Fibroblast of mammary gland (primary cell): ENCODE measurements at regions not wholly inside any gene's neighbourhood (a gene's known extent, or its start where the extent isn't known, plus 50 kb on each side); places are given as distances from the start of the nearest gene placed in this dataset.
"Not testable (repeated sequence)": the region's sequence is repeated elsewhere in the genome, so short reads cannot be mapped to it uniquely, and the experiment has no call there.

Experiments
- DNase-seq: peaks from one replicate; pipeline ENCODE4 v3.0.0-alpha.2; 2010; ENCODE audit warnings: low read depth
- H3K4me3 ChIP-seq: 2 replicates; pipeline ENCODE4 v1.5.1; 2011; ENCODE audit warnings: low read depth, mild to moderate bottlenecking, low read length, moderate library complexity; ENCODE audit not compliant: control insufficient read depth
- CTCF ChIP-seq: conservative IDR thresholded peaks from 2 replicates; pipeline ENCODE4 v1.5.1; 2011; ENCODE audit warnings: low read depth, low read length, inconsistent platforms; ENCODE audit not compliant: control insufficient read depth, insufficient read depth

DNA sequence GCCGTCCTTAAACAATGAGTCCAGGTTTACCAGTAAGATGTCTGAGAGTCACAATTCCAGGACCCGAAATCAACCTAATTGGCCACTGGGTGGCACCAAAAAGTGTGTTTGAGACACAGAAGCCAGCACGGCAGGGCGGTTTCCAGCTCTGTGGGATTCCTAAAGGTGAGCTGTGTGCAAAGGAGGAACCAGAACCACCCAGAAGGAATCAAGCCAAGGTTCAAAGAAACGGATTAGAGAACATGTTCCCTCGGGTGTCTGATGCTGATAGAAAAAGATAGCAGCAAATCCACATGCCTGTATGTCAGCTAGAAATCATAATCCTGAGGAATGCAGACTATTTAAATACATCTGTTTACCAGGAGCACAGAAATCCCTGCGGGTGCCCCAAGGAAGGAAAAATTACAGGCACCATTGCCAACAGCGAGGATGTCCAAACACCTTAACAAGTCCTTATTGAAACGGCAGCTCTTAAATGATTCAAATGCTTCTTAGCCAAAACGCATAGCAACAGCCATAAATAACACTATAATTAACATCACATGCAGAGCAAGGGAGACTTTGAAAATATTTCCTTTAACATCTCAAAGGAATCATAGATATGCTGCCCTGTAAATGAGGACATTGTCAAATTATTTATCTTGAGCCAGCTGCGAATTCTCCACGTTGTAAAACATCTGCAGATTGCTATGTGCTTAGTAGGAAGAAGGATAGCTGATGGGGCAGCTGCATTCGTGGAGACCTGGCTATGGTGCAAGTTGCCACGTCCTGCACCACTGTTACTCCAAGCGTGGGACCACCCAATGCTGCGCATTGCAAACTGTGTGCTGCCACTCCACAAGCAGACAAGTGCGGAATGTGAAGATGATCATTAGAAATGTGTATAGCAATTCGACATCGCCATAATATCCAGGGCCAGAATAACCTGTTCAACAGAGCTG is 318.7 kb upstream of the NCKAP5 start:
- H3K4me3 ChIP-seq, result no peak overlapping the region
- peak; percentile 58 for DNase-seq
- TF ChIP-seq CTCF, result peak; percentile 51

GRCh38 chr2:133887676-133888040 is 319.4 kb upstream of the NCKAP5 start:
- TF ChIP-seq CTCF, result no peak

DNA sequence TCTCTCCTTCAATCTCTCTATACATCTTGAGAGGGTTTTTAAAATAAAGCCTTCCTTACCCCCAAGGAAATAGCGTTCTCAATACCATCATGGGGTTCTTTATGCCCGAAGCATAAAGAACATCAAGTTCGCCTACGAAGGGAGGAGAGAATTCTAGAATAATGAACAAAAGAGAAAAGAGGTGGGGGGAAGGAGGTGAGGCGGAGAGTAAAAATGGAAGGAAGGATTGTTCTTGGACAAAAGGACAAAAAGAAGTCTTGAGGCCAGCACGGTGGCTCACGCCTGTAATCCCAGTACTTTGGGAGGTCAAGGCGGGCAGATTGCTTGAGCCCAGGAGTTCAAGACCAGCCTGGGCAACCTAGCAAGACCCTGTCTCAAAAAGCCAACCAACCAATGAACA is 319.8 kb upstream of the NCKAP5 start:
- no peak for TF ChIP-seq CTCF
- no peak overlapping the region for H3K4me3 ChIP-seq
- no peak for DNase-seq

More at GRCh38 chr2:133887676-133888040, 319.4 kb upstream of the NCKAP5 start:
- no peak overlapping the region for H3K4me3 ChIP-seq
- no peak for DNase-seq

GRCh38 chr2:133888621-133889219 is 320.5 kb upstream of the NCKAP5 start:
- TF ChIP-seq CTCF, result no peak
- DNase-seq, result no peak
- no peak overlapping the region for H3K4me3 ChIP-seq

DNA sequence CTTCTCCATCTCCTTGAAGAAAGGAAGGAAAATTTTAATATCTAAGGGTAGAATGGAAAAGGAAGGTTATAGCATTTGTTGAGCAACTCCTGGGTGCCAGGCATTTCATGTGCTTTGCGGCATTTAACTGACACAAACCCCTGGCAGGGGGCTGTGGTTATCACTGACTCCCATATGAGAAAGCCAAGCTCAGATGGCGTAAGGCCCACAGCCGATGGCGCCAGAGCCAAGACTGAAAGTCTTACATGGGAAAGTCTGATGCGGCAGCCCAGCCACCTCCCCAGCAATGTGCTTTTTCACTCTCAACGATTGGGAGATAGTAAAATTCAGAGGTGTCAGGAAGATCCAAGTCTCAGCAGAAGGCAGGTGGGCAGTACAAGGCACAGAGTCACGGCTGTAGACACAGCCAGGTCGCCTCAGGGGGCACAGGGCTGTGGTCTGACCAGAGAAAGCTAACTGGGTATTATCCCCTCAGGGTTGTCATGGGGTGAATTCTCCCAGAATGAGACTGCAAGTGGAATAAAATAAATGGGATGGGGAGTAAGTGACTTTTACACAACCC is 324.2 kb upstream of the NCKAP5 start:
- no peak overlapping the region for H3K4me3 ChIP-seq
- no peak for DNase-seq
- no peak for TF ChIP-seq CTCF

DNA sequence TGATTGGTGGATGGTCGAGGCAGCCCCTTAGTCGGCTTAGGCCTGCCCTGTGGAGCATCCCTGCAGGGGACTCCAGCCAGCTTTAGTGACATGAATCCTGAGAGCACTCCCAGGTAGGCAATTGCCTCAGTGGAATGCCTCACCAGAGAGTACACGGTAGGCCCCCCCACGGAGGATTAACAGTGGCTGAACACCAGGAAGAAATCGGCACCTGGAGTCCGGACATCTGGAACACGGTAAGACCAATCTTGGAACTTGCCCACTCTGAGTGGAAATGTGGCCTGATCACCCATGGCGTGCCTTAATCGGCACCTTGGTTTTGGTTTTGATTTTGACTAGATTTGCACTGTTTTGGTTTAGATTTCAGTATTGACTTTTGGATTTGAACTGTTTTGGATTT is 326.2 kb upstream of the NCKAP5 start:
- DNase-seq, result no peak
- TF ChIP-seq CTCF, result no peak

GRCh38 chr2:133897838-133898237 is 329.6 kb upstream of the NCKAP5 start:
- DNase-seq, result not testable (repeated sequence)

More for the DNA sequence above, 326.2 kb upstream of the NCKAP5 start:
- H3K4me3 ChIP-seq, result no peak overlapping the region

More at GRCh38 chr2:133897838-133898237, 329.6 kb upstream of the NCKAP5 start:
- H3K4me3 ChIP-seq, result not testable (repeated sequence)
